ENCODE measurements at regions not wholly inside any gene's neighbourhood (a gene's known extent, or its start where the extent isn't known, plus 50 kb on each side); places are given as distances from the start of the nearest gene placed in this dataset.

DNA sequence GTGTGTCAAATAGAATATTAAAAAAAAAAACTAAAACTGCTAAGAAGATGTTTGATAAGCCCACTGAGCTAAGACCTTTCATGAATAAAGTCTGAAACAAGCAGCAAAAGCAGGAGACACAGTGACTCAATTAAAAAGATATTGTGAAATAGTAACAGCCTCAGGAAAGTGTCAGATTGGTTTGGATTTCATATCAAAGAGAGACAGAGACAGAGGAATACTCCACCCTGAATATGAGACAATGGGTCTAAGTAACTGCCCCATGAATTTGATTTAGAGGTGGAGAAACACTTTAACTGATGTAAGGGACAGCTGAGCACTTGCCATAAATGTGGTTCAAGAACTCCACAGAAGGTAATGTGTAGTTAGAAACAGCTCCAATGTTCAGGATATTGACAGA, 277.9 kb upstream of the FOXG1 start:
- TF ChIP-seq, protein P1, sequence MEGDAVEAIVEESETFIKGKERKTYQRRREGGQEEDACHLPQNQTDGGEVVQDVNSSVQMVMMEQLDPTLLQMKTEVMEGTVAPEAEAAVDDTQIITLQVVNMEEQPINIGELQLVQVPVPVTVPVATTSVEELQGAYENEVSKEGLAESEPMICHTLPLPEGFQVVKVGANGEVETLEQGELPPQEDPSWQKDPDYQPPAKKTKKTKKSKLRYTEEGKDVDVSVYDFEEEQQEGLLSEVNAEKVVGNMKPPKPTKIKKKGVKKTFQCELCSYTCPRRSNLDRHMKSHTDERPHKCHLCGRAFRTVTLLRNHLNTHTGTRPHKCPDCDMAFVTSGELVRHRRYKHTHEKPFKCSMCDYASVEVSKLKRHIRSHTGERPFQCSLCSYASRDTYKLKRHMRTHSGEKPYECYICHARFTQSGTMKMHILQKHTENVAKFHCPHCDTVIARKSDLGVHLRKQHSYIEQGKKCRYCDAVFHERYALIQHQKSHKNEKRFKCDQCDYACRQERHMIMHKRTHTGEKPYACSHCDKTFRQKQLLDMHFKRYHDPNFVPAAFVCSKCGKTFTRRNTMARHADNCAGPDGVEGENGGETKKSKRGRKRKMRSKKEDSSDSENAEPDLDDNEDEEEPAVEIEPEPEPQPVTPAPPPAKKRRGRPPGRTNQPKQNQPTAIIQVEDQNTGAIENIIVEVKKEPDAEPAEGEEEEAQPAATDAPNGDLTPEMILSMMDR (IDR thresholded peaks at IDR 0.05; ENCODE audit: low read depth, low read length, poor library complexity, severe bottlenecking), result no peak
- TF ChIP-seq EZH2phosphoT487 (IDR thresholded peaks at IDR 0.05; ENCODE audit: borderline replicate concordance, low read length), result no peak

All from DOHH2 (cell line).